ENCODE measurements at regions not wholly inside any gene's neighbourhood (a gene's known extent, or its start where the extent isn't known, plus 50 kb on each side); places are given as distances from the start of the nearest gene placed in this dataset.

- Histone ChIP-seq H3K36me3 (ENCODE audit: control insufficient read depth in 1 of 2, insufficient read depth in 2 of 2, low read depth in 1 of 2, low read length in 2 of 2) (no peaks in the 10 kb centered on the region), H3K4me2 (ENCODE audit: low read length, poor library complexity, severe bottlenecking) (no peak overlapping the region), H3K18ac (ENCODE audit: low read depth in 1 of 2, low read length in 2 of 2) (no peak overlapping the region), H3K4me1 (ENCODE audit: control insufficient read depth, insufficient read depth, low read depth, low read length) (no peaks in the 10 kb centered on the region), H2BK12ac (ENCODE audit: low read length in 2 of 2) (no peak overlapping the region), H2BK5ac (ENCODE audit: low read depth, low read length, poor library complexity, severe bottlenecking) (no peak overlapping the region), H3K79me1 (replicated peaks; ENCODE audit: low read length, poor library complexity, severe bottlenecking) (no peaks in the 10 kb centered on the region), H2AFZ (ENCODE audit: low read depth, low read length) (no peak overlapping the region), H2AK5ac (ENCODE audit: low read length, severe bottlenecking) (no peak overlapping the region), H3K27ac (ENCODE audit: low read length, poor library complexity, severe bottlenecking) (no peak overlapping the region), H2BK120ac (ENCODE audit: low read depth, low read length) (no peak overlapping the region), H2BK15ac (ENCODE audit: low read depth, poor library complexity, severe bottlenecking) (no peak overlapping the region), H3K23ac (ENCODE audit: low read length in 2 of 2) (no peak overlapping the region), H3K9ac (ENCODE audit: low read length) (no peak overlapping the region), H3K9me3 (ENCODE audit: control insufficient read depth, low read length) (peaks cover 4% of the 10 kb centered on the region), H3K4me3 (ENCODE audit: insufficient read depth in 1 of 2, low read depth in 1 of 2, low read length in 2 of 2) (no peak overlapping the region), H3K14ac (ENCODE audit: low read length in 2 of 2) (no peak overlapping the region), H3K4ac (ENCODE audit: low read depth in 1 of 2, low read length in 2 of 2) (no peak overlapping the region), H3K27me3 (ENCODE audit: control insufficient read depth in 1 of 2, insufficient read depth in 1 of 2, low read length in 2 of 2) (no peaks in the 10 kb centered on the region), H4K91ac (ENCODE audit: low read length) (no peak overlapping the region), H4K8ac (ENCODE audit: low read length) (no peak overlapping the region)
- DNase-seq, result no peak
These were observed 435.6 kb upstream of the LRRC4C start for GRCh38 chr11:41895081-41895480.

- DNase-seq, result no peak
- Histone ChIP-seq H3K4me2 (ENCODE audit: low read length, poor library complexity, severe bottlenecking) (no peak overlapping the region), H3K4me3 (ENCODE audit: insufficient read depth in 1 of 2, low read depth in 1 of 2, low read length in 2 of 2) (no peak overlapping the region), H3K79me1 (replicated peaks; ENCODE audit: low read length, poor library complexity, severe bottlenecking) (no peaks in the 10 kb centered on the region), H3K4me1 (ENCODE audit: control insufficient read depth, insufficient read depth, low read depth, low read length) (no peaks in the 10 kb centered on the region), H3K27ac (ENCODE audit: low read length, poor library complexity, severe bottlenecking) (no peak overlapping the region), H2AFZ (ENCODE audit: low read depth, low read length) (no peak overlapping the region), H3K18ac (ENCODE audit: low read depth in 1 of 2, low read length in 2 of 2) (no peak overlapping the region), H4K91ac (ENCODE audit: low read length) (no peak overlapping the region), H3K9me3 (ENCODE audit: control insufficient read depth, low read length) (peaks cover 11% of the 10 kb centered on the region), H2AK5ac (ENCODE audit: low read length, severe bottlenecking) (no peak overlapping the region), H4K8ac (ENCODE audit: low read length) (no peak overlapping the region), H3K36me3 (ENCODE audit: control insufficient read depth in 1 of 2, insufficient read depth in 2 of 2, low read depth in 1 of 2, low read length in 2 of 2) (no peaks in the 10 kb centered on the region), H3K9ac (ENCODE audit: low read length) (no peak overlapping the region), H2BK12ac (ENCODE audit: low read length in 2 of 2) (no peak overlapping the region), H2BK5ac (ENCODE audit: low read depth, low read length, poor library complexity, severe bottlenecking) (no peak overlapping the region), H3K27me3 (ENCODE audit: control insufficient read depth in 1 of 2, insufficient read depth in 1 of 2, low read length in 2 of 2) (no peaks in the 10 kb centered on the region), H2BK15ac (ENCODE audit: low read depth, poor library complexity, severe bottlenecking) (no peak overlapping the region), H3K14ac (ENCODE audit: low read length in 2 of 2) (no peak overlapping the region), H2BK120ac (ENCODE audit: low read depth, low read length) (no peak overlapping the region), H3K4ac (ENCODE audit: low read depth in 1 of 2, low read length in 2 of 2) (no peak overlapping the region), H3K23ac (ENCODE audit: low read length in 2 of 2) (no peak overlapping the region)
- 51% methylated on average over 2 of the region's 2 CpGs for WGBS
These were observed 438.5 kb upstream of the LRRC4C start for GRCh38 chr11:41897991-41898390.

GRCh38 chr11:41917900-41918299 lies 458.4 kb upstream of the LRRC4C start:
- Histone ChIP-seq H3K36me3 (ENCODE audit: control insufficient read depth in 1 of 2, insufficient read depth in 2 of 2, low read depth in 1 of 2, low read length in 2 of 2) (no peaks in the 10 kb centered on the region), H2AFZ (ENCODE audit: low read depth, low read length) (no peak overlapping the region), H2AK5ac (ENCODE audit: low read length, severe bottlenecking) (no peak overlapping the region), H4K91ac (ENCODE audit: low read length) (no peak overlapping the region), H3K14ac (ENCODE audit: low read length in 2 of 2) (no peak overlapping the region), H3K4ac (ENCODE audit: low read depth in 1 of 2, low read length in 2 of 2) (no peak overlapping the region), H3K23ac (ENCODE audit: low read length in 2 of 2) (no peak overlapping the region), H2BK12ac (ENCODE audit: low read length in 2 of 2) (no peak overlapping the region), H4K8ac (ENCODE audit: low read length) (no peak overlapping the region), H3K4me1 (ENCODE audit: control insufficient read depth, insufficient read depth, low read depth, low read length) (no peaks in the 10 kb centered on the region), H2BK5ac (ENCODE audit: low read depth, low read length, poor library complexity, severe bottlenecking) (no peak overlapping the region), H3K27ac (ENCODE audit: low read length, poor library complexity, severe bottlenecking) (no peak overlapping the region), H2BK15ac (ENCODE audit: low read depth, poor library complexity, severe bottlenecking) (no peak overlapping the region), H3K27me3 (ENCODE audit: control insufficient read depth in 1 of 2, insufficient read depth in 1 of 2, low read length in 2 of 2) (no peaks in the 10 kb centered on the region), H3K4me2 (ENCODE audit: low read length, poor library complexity, severe bottlenecking) (no peak overlapping the region), H3K79me1 (replicated peaks; ENCODE audit: low read length, poor library complexity, severe bottlenecking) (no peaks in the 10 kb centered on the region), H3K4me3 (ENCODE audit: insufficient read depth in 1 of 2, low read depth in 1 of 2, low read length in 2 of 2) (no peak overlapping the region), H3K9ac (ENCODE audit: low read length) (no peak overlapping the region), H3K18ac (ENCODE audit: low read depth in 1 of 2, low read length in 2 of 2) (no peak overlapping the region), H2BK120ac (ENCODE audit: low read depth, low read length) (no peak overlapping the region), H3K9me3 (ENCODE audit: control insufficient read depth, low read length) (peaks cover 33% of the 10 kb centered on the region)
- no peak for DNase-seq
- WGBS, result 76% methylated on average over 5 of the region's 5 CpGs

- DNase-seq, result no peak
- Histone ChIP-seq H3K36me3 (ENCODE audit: control insufficient read depth in 1 of 2, insufficient read depth in 2 of 2, low read depth in 1 of 2, low read length in 2 of 2) (no peaks in the 10 kb centered on the region), H3K14ac (ENCODE audit: low read length in 2 of 2) (no peak overlapping the region), H4K8ac (ENCODE audit: low read length) (no peak overlapping the region), H3K4ac (ENCODE audit: low read depth in 1 of 2, low read length in 2 of 2) (no peak overlapping the region), H3K79me1 (replicated peaks; ENCODE audit: low read length, poor library complexity, severe bottlenecking) (no peaks in the 10 kb centered on the region), H2BK120ac (ENCODE audit: low read depth, low read length) (no peak overlapping the region), H3K23ac (ENCODE audit: low read length in 2 of 2) (no peak overlapping the region), H2BK15ac (ENCODE audit: low read depth, poor library complexity, severe bottlenecking) (no peak overlapping the region), H3K4me3 (ENCODE audit: insufficient read depth in 1 of 2, low read depth in 1 of 2, low read length in 2 of 2) (no peak overlapping the region), H3K4me1 (ENCODE audit: control insufficient read depth, insufficient read depth, low read depth, low read length) (no peaks in the 10 kb centered on the region), H4K91ac (ENCODE audit: low read length) (no peak overlapping the region), H2AFZ (ENCODE audit: low read depth, low read length) (no peak overlapping the region), H2AK5ac (ENCODE audit: low read length, severe bottlenecking) (no peak overlapping the region), H3K4me2 (ENCODE audit: low read length, poor library complexity, severe bottlenecking) (no peak overlapping the region), H2BK5ac (ENCODE audit: low read depth, low read length, poor library complexity, severe bottlenecking) (no peak overlapping the region), H3K9me3 (ENCODE audit: control insufficient read depth, low read length) (peaks cover 24% of the 10 kb centered on the region), H3K27me3 (ENCODE audit: control insufficient read depth in 1 of 2, insufficient read depth in 1 of 2, low read length in 2 of 2) (no peaks in the 10 kb centered on the region), H2BK12ac (ENCODE audit: low read length in 2 of 2) (no peak overlapping the region), H3K27ac (ENCODE audit: low read length, poor library complexity, severe bottlenecking) (no peak overlapping the region), H3K18ac (ENCODE audit: low read depth in 1 of 2, low read length in 2 of 2) (no peak overlapping the region), H3K9ac (ENCODE audit: low read length) (no peak overlapping the region)
- WGBS, result 67% methylated on average over 1 of the region's 2 CpGs
These were observed 460.9 kb upstream of the LRRC4C start for GRCh38 chr11:41920374-41920773.

Measured in mesenchymal stem cell (in vitro differentiated cells and primary cell).